Brain microvascular endothelial cell (primary cell): ENCODE measurements at regions not wholly inside any gene's neighbourhood (a gene's known extent, or its start where the extent isn't known, plus 50 kb on each side); places are given as distances from the start of the nearest gene placed in this dataset.

Source experiments
- DNase-seq: peaks from one replicate; pipeline ENCODE4 v3.0.0-alpha.2; 2020
- H3K27ac ChIP-seq: fragments of 250-450 bp; sonication (Bioruptor Pico); 2 replicates; pipeline ENCODE4 v1.5.1; 2020; ENCODE audit warnings: mild to moderate bottlenecking, moderate library complexity
- H3K27me3 ChIP-seq: fragments of 250-450 bp; sonication (Bioruptor Pico); replicated peaks from 2 replicates; pipeline ENCODE4 v1.5.1; 2020; ENCODE audit warnings: mild to moderate bottlenecking
- H3K36me3 ChIP-seq: fragments of 250-450 bp; sonication (Bioruptor Pico); replicated peaks from 2 replicates; pipeline ENCODE4 v1.5.1; 2020; ENCODE audit warnings: mild to moderate bottlenecking
- H3K4me3 ChIP-seq: 2 replicates; pipeline ENCODE4 v1.5.1; 2011; ENCODE audit warnings: low read depth, mild to moderate bottlenecking, control low read depth, low read length, moderate library complexity
- in situ Hi-C: cut with HindIII; loops from 2 replicates; pipeline ENCODE4 v1.10.0; 2017; ENCODE audit warnings: low sequenced_read_pairs, low pct_ligation_motif_present
- TF ChIP-seq, protein P1 (sequence below): IDR thresholded peaks from 2 replicates; pipeline ENCODE4 v1.5.1; 2011; ENCODE audit warnings: low read depth, mild to moderate bottlenecking, moderate library complexity, low read length, control low read depth, inconsistent platforms; ENCODE audit errors: missing control alignments

DNA sequence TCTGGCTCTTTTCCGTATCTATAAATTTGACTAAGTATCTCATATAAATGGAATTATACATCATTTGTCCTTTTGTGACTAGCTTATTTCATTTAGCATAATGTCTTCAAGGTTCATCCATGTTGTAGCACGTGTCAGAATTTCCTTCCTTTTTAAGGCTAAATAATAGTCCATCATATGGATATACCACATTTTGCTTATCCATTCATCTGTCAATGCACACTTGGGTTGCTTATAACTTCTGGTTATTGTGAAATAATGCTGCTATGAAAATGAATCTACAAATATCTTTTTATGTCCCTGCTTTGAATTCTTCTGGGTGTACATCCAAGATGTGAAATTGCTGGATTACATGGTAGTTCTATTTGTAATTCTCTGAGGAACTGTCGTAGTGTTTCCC, 119.6 kb downstream of the RHOU start:
- in situ Hi-C loops: no loop called here
- H3K36me3 ChIP-seq: no peaks in the 10 kb centered on the region
- no peak overlapping the region for H3K27ac ChIP-seq
- no peak for DNase-seq
- H3K4me3 ChIP-seq: no peak overlapping the region
- TF ChIP-seq, protein P1, sequence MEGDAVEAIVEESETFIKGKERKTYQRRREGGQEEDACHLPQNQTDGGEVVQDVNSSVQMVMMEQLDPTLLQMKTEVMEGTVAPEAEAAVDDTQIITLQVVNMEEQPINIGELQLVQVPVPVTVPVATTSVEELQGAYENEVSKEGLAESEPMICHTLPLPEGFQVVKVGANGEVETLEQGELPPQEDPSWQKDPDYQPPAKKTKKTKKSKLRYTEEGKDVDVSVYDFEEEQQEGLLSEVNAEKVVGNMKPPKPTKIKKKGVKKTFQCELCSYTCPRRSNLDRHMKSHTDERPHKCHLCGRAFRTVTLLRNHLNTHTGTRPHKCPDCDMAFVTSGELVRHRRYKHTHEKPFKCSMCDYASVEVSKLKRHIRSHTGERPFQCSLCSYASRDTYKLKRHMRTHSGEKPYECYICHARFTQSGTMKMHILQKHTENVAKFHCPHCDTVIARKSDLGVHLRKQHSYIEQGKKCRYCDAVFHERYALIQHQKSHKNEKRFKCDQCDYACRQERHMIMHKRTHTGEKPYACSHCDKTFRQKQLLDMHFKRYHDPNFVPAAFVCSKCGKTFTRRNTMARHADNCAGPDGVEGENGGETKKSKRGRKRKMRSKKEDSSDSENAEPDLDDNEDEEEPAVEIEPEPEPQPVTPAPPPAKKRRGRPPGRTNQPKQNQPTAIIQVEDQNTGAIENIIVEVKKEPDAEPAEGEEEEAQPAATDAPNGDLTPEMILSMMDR: no peak
- no peaks in the 10 kb centered on the region for H3K27me3 ChIP-seq

DNA sequence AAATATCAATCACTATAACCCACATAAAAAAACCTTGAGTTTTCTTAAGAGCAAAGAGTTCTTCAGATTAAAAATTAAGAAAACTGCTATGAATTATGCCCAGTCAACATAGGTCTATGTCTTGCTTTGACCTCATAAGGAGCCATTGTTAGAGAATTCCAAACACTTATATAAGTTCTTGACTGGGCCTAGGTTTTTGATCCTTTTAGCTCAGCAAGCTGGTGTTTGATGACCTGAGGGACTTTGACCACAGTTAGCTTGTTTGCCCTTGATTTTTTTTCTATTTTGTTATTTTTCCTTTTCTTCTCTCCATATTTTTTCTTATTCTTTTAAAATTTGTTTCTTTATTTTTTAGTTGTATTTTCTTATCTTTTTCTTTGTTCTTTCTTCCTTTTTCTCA, 122.3 kb downstream of the RHOU start:
- Histone ChIP-seq H3K27ac (no peak overlapping the region), H3K4me3 (no peak overlapping the region), H3K36me3 (no peaks in the 10 kb centered on the region), H3K27me3 (peaks cover 5% of the 10 kb centered on the region)
- no peak for DNase-seq
- TF ChIP-seq, protein P1: no peak
- in situ Hi-C loops: no loop called here

DNA sequence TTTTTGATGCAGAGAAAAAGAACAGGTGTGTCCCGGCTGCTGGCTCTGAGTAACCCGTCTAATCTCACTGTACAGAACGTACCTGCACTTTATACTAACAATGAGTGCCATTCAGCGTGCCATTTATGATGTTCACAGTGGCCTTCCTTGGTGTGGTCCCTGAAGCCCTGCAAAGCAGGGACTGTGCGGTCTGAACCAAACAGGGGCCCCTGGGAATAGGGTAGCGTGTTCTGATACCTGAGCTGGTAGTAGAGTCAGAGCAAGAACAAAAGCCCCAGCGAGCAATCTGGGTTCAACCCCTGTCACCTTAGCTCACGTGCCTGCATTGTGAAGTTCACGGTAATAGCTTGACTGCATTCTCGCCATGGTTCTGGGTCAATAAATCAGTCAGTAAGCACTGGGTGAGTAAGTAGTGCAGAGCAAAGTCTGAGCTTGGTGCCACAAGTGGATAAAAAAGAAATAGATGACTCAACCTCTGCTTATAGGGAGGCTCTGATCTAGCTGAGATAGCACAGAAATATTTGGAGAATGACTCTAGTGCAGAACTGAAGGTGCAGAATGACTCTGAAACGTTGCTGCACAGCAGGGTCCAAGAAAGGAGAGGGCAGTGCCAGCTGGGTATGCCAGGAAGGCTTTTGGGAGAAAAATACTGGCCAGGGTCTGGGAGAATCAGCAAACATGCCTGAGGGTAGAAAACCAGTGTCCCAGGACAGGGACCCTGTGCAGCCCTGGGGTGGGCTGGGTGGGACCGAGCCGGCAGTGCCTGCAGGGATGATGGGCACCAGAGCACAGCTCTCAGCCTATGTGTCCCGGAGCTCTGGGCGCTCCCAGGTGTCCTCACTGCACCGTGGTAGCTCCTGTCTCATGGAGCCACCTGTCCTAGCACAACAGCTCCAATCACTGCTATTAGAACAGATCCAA, 125.9 kb downstream of the RHOU start:
- Histone ChIP-seq H3K4me3 (no peak overlapping the region), H3K27me3 (peaks cover 10% of the 10 kb centered on the region), H3K36me3 (no peaks in the 10 kb centered on the region), H3K27ac (no peak overlapping the region)
- in situ Hi-C loops: no loop called here
- TF ChIP-seq, protein P1: no peak
- DNase-seq: peak; percentile 80

DNA sequence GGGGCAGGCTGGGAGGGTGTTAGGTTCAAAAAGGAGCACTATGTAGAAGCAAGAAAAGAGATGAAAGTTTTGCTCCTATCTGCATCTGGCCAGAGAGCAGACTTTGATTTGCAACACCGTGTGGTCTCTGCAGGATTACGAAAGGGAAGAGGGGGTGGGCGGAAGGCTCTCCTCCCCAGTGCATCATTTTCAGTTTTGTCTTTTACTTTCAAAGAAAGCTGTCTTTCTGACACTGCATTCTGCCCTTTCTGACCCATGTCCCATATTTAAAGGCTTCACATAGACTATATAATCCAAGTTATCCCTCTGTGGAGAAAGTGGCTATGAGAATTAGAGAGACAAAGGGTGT, 126.5 kb downstream of the RHOU start:
- peaks cover 10% of the 10 kb centered on the region for H3K27me3 ChIP-seq
- TF ChIP-seq, protein P1: no peak
- in situ Hi-C loops: no loop called here
- H3K36me3 ChIP-seq: no peaks in the 10 kb centered on the region
- no peak for DNase-seq
- no peak overlapping the region for H3K4me3 ChIP-seq
- H3K27ac ChIP-seq: no peak overlapping the region

DNA sequence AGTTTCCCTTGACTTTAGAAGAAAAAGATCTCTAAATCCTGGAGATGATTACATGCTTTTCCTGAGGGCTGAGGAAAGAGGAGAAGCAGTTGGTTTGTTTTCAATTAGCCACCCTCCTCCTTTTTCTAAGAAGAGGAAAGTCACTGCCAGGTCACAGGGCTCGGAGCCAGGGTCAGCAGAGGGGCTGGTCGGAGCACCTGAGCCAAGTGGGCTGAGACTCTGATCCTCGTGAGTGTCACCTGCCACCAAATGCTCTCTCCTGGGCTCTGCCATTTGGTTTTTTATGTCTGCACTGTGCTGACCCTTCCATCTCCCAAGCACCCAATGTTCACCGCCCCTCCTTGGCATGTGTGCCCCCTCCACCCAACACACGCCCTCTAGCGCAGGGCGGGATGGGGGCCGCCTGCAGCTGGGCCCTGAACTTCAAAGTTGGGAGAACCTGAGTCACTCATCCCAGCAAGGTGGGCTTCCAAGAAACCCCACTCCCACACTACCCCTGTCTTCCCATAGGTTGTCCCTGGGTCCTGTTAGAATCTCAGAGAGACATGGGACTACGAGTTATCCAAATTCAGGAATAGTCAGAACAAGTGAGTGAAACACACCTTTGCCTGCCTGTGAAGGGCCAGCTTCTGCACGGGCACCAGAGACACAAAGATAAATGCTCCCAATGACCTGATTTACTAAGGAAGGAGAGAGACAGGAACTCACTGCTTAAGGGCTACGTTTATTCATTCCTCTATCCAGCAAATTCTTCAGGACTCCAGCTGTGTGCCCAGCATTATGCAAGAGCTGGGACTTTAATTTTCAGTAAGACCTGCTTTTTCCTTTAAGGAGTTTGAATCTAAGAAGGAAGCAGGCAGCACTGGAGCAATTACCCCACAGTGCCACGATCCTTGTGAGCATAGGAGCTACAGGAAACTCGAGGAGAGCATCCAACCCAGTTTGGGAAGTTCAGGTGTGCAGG, 127.5 kb downstream of the RHOU start:
- Histone ChIP-seq H3K4me3 (no peak overlapping the region), H3K27ac (no peak overlapping the region)
- in situ Hi-C loops: no loop called here

More for the DNA sequence above, 127.5 kb downstream of the RHOU start:
- Histone ChIP-seq H3K27me3 (peaks cover 10% of the 10 kb centered on the region), H3K36me3 (no peaks in the 10 kb centered on the region)
- TF ChIP-seq, protein P1: no peak
- DNase-seq: no peak
